Heart right ventricle (tissue), 16 donors: ENCODE measurements at regions not wholly inside any gene's neighbourhood (a gene's known extent, or its start where the extent isn't known, plus 50 kb on each side); places are given as distances from the start of the nearest gene placed in this dataset.

Experiments used
- ATAC-seq, 8 donors: fragments of 200-7000 bp; cut with Tn5 transposase; one replicate each; pipeline ENCODE4 v1.9.1; 2020; ENCODE audit warnings: mild to moderate bottlenecking in 8 of 8, moderate library complexity in 8 of 8, moderate number of reproducible peaks in 1 of 8
- DNase-seq, 2 donors: peaks; one replicate each; pipeline ENCODE4 v3.0.0-alpha.2; 2020
- H3K27ac ChIP-seq, 10 donors: fragments of 200-600 bp; sonication (generic) in 2 of 10; one replicate each; pipeline versions ENCODE4 v1.5.0 to v1.8.0; 2020 to 2022; ENCODE audit warnings: mild to moderate bottlenecking in 3 of 10
- H3K27me3 ChIP-seq, 7 donors: fragments of 200-600 bp; one replicate each; pipeline ENCODE4 v1.8.0; 2021 to 2022; ENCODE audit warnings: mild to moderate bottlenecking in 2 of 7
- H3K36me3 ChIP-seq, 9 donors: fragments of 200-600 bp; sonication (generic) in 1 of 9; one replicate each; pipeline versions ENCODE4 v1.5.0 to v1.8.0; 2020 to 2022; ENCODE audit warnings: mild to moderate bottlenecking in 2 of 9
- H3K4me1 ChIP-seq, 9 donors: fragments of 200-600 bp; sonication (generic) in 1 of 9; one replicate each; pipeline versions ENCODE4 v1.5.0 to v1.8.0; 2020 to 2022; ENCODE audit warnings: mild to moderate bottlenecking in 4 of 9
- H3K4me3 ChIP-seq, 10 donors: fragments of 200-600 bp; sonication (generic) in 2 of 10; one replicate each; pipeline versions ENCODE4 v1.5.0 to v1.8.0; 2020 to 2022; ENCODE audit warnings: mild to moderate bottlenecking in 7 of 10, moderate library complexity in 2 of 10
- H3K9me3 ChIP-seq, 11 donors: fragments of 200-600 bp in 10 of 11; sonication (generic) in 2 of 11; one replicate each; pipeline versions ENCODE4 v1.5.0 to v1.8.0; 2013 to 2022; ENCODE audit warnings: mild to moderate bottlenecking in 2 of 11, control low read depth in 1 of 11, moderate library complexity in 1 of 11
- CTCF ChIP-seq, 9 donors: fragments of 200-600 bp; sonication (generic) in 2 of 9; IDR thresholded peaks; one replicate each; pipeline versions ENCODE4 v1.5.0 to v1.8.0; 2021 to 2022; ENCODE audit warnings: antibody characterized with exemption in 9 of 9, mild to moderate bottlenecking in 5 of 9, moderate library complexity in 1 of 9
- WGBS, 2 donors: extraction: QIAGEN DNeasy Blood & Tissue Kit; methylation state at CpG; one replicate each; pipeline ENCODE4 v1.1.7; 2013; ENCODE audit warnings: inconsistent platforms in 1 of 2; 5-methylcytosine and 5-hydroxymethylcytosine counted together
- intact Hi-C, 10 donors: fragments of 100-400 bp; cut with DNase I; formaldehyde crosslinking; loops; one replicate each; pipeline versions ENCODE4 v1.11.1 to v1.14.2; 2022
- donor health status: Arrhythmogenic right ventricular cardiomyopathy.
- donor health status: ischemic (EF 13 %, LVEDD 7.1; RV severe dilation, severe dysfunction).
- donor health status: healthy with polysubstance abuse.
- donor health status: DM: no; HTN: yes; CAD: no.
- donor health status: DM: no; HTN: no; CAD: no.
- donor health status: ischemic (EF 25% LVEDD 6.9; RV normal size, moderate dysfunction).
- donor health status: ischemic (EF 25% LVEDD 5.7; RV mildly dilated, moderate dysfunction).
- donor health status: healthy.
- donor health status: DM: yes; HTN: yes; CAD: no.
- donor health status: Ischemic cardiomyopathy.
- donor health status: ischemic (EF 35%, LVEDD 5.7; RV mildly dilated, moderate dysfunction).
- donor health status: nonischemic (EF 11% LVEDD 7.7; RV severe dilation, severe dysfunction).
- donor health status: DM: yes; HTN: yes; CAD: no.
- donor health status: PGD.
- donor health status: ischemic (EF 29% LVEDD 5.4; RV normal size, mild dysfunction).
- donor health status: nonischemic (EF 23%, LVEDD 6.1; RV moderate dilation, normal function).

DNA sequence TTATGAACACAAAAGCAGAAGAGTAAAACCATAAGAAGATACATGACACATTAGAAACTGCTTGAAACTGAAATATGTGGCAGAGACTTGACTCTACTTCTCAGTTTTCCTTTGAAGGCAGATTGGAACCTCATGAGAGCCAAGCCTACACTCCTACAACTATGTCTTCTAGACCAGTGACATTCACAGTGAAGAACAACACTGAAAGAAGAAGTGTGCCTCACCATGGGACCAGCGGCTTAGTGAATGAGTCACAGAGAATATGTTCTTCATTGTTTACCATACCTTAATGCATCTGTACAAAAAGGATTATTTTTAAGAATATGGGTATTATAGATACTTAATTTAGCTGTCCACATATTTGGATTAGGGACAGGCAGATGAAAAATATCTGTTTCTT lies 248.3 kb downstream of the CDC14C start:
- no peak overlapping the region for H3K27ac ChIP-seq
- ATAC-seq (no peak), DNase-seq (no peak)
- intact Hi-C loops, result no loop called here
- WGBS, 2 donors, result 82 to 90% methylated on average over 1 of the region's 1 CpG
- no peaks in the 10 kb centered on the region for H3K4me1 ChIP-seq
- no peaks in the 10 kb centered on the region for H3K27me3 ChIP-seq
- no peaks in the 10 kb centered on the region for H3K9me3 ChIP-seq
- no peaks in the 10 kb centered on the region for H3K36me3 ChIP-seq
- TF ChIP-seq CTCF (IDR thresholded peaks at IDR 0.05), result no peak
- no peak overlapping the region for H3K4me3 ChIP-seq

DNA sequence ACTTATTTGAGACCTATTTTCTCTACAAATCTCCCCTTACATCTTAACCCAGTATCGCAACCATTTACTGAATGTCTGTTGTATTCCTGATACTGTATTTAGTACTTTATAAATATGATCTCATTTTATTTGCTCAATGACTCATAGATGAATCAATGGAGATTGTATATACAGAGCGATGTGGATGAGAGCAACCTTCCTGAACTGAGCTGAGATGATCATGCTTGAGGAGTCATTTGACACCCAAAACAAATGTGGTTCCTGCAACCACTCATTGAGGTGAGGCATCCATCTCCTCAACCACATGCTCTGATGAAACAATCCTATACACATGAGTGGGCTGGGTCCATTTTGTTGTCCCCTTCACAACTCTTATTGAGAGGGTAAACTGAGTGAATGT lies 250.0 kb downstream of the CDC14C start:
- DNase-seq (no peak), ATAC-seq (no peak)
- intact Hi-C loops, result no loop called here
- H3K4me1 ChIP-seq, result no peaks in the 10 kb centered on the region
- WGBS, 2 donors, result 86 to 97% methylated on average over 2 of the region's 2 CpGs
- no peak overlapping the region for H3K4me3 ChIP-seq
- H3K27me3 ChIP-seq, result no peaks in the 10 kb centered on the region
- TF ChIP-seq CTCF (IDR thresholded peaks at IDR 0.05), result no peak
- no peaks in the 10 kb centered on the region for H3K36me3 ChIP-seq
- no peak overlapping the region for H3K27ac ChIP-seq
- no peaks in the 10 kb centered on the region for H3K9me3 ChIP-seq

DNA sequence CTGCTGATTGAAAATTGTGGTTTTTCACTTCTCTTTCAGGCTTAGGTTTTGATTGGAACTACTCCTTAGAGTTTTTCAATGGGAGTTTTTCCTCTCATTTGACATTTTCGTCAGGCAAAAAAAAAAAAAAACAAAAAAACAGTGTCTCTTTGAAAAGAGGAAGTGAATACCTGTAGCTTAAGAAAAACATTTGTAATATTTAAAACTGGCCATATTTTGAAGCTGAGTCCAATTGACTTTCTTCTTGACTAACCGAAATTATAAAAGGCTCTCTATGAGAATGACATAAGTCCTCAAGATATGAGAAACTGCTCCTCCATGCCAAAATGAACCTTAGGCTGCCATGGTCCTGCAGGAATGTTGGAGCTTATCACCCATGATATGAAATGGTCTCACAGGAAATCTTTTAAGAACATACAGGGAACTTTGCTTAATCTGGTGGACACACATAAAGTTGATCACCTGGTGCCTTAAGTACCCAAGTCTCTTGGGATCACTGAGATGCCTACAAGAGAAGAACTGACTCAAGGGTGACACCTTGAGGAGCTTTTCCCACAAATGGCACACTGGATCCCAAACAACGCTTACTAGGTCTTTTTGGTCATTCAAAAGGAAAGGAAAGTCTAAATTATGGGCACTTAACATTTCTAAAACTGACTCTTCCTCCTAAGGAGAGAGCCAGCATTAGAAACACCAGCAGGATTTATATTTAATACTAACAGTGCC lies 263.4 kb downstream of the CDC14C start:
- H3K4me1 ChIP-seq, result no peaks in the 10 kb centered on the region
- no peaks in the 10 kb centered on the region for H3K9me3 ChIP-seq
- no peaks in the 10 kb centered on the region for H3K36me3 ChIP-seq
- TF ChIP-seq CTCF (IDR thresholded peaks at IDR 0.05), result peak in 1 of 9 donors; percentile 9
- H3K27me3 ChIP-seq, result no peaks in the 10 kb centered on the region
- DNase-seq (no peak), ATAC-seq (no peak)
- no peak overlapping the region for H3K4me3 ChIP-seq
- 74 to 87% methylated on average over 3 of the region's 3 CpGs for WGBS, 2 donors
- H3K27ac ChIP-seq, result no peak overlapping the region
- intact Hi-C loops, result no loop called here

GRCh38 chr7:49228426-49229098 lies 304.2 kb downstream of the CDC14C start:
- ATAC-seq, result no peak

More at GRCh38 chr7:49228426-49229098, 304.2 kb downstream of the CDC14C start:
- Histone ChIP-seq H3K27ac (no peak overlapping the region), H3K36me3 (no peaks in the 10 kb centered on the region), H3K27me3 (no peaks in the 10 kb centered on the region), H3K9me3 (peaks cover 0 to 5% (median 0%) of the 10 kb centered on the region in 11 donors), H3K4me1 (no peaks in the 10 kb centered on the region), H3K4me3 (no peak overlapping the region)
- intact Hi-C loops, result no loop called here
- WGBS, 2 donors, result 59 to 61% methylated on average over 2 of the region's 2 CpGs
- DNase-seq, result no peak
- no peak for TF ChIP-seq CTCF (IDR thresholded peaks at IDR 0.05)
